Erythroblast (primary cell): ENCODE measurements at regions not wholly inside any gene's neighbourhood (a gene's known extent, or its start where the extent isn't known, plus 50 kb on each side); places are given as distances from the start of the nearest gene placed in this dataset.

ENCODE experiments used
- DNase-seq, 2 experiments: peaks; one replicate each; lab custom pipeline; 2025; lab: John Stamatoyannopoulos, UW
- GATA1 ChIP-seq: IDR thresholded peaks from 2 replicates; pipeline ENCODE4 v1.6.1; 2011; ENCODE audit warnings: low read depth, mild to moderate bottlenecking, control low read depth, low read length, moderate library complexity
- POLR2A ChIP-seq: IDR thresholded peaks from 2 replicates; pipeline ENCODE4 v1.6.1; 2011; ENCODE audit warnings: mild to moderate bottlenecking, low read length

GRCh38 chr7:96638669-96639068 is 71.0 kb downstream of the SEM1 start:
- TF ChIP-seq GATA1 (no peak), POLR2A (no peak)
- DNase-seq = no peak

DNA sequence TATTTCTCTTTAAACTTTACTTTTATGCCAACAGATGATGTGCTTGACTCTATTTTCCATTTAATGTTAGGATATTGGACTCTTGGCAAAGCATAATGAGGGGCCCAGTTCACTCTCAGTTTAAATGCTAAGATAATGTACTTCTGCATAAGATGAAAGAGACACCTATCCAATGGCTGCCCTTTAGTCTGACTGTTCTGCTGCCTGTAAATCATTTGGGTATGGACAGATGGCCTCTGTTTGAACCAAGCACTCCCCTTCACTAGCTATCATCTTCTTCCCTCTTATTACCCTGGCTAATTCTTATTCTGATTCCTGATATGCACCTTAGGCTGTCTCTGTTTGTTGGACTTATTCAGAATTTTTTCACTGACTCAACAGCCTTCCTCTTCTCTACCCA is 72.1 kb downstream of the SEM1 start:
- DNase-seq = no peak
- TF ChIP-seq POLR2A (no peak), GATA1 (no peak)

GRCh38 chr7:96636979-96637378 is 72.7 kb downstream of the SEM1 start:
- TF ChIP-seq GATA1 (no peak), POLR2A (no peak)
- no peak for DNase-seq

- no peak for DNase-seq
- TF ChIP-seq GATA1 = no peak
- TF ChIP-seq POLR2A = no peak
Measured at GRCh38 chr7:96636342-96636860, 73.2 kb downstream of the SEM1 start.

DNA sequence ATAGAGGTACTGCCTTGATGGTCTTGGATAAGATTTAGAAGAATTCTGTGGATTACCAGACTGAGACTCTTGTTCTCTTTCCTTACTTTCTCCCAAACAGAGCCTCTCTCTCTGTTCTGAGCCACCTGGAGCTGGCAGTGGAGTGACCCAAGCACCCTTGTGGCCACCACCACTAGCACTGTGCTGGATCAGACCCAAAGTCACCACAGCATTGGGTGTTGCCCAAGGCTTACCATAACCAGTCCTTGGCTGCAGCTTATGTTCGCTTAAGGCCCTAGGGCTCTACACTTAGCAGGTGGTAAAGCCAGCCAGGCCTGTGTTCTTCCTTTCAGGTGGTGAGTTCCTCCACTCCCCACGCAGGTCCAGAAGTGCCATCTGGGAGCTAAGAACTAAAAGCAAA is 79.8 kb downstream of the SEM1 start:
- no peak for DNase-seq
- TF ChIP-seq GATA1 = no peak
- no peak for TF ChIP-seq POLR2A

- DNase-seq = no peak
- TF ChIP-seq POLR2A = no peak
- no peak for TF ChIP-seq GATA1
Measured at GRCh38 chr7:96624954-96625353, 84.7 kb downstream of the SEM1 start.

DNA sequence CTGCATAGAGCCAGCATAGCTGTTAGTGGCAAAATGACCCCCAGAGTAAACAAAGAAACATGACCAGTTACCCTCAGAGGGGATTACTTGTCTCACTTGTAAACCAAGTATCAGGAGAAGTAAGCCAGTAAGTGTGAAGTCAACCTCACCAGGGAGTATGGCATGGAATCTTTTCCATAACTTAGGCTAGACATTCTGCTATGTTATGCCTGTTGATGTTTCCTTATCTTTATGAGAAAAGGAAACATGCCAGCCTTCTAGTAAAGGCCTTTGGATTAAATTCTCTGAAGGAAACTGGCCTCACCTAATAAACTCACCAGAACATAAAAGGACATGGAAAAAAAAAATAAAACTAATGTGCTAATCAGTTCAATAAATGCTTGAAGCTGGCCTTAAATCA is 87.7 kb downstream of the SEM1 start:
- DNase-seq = no peak
- TF ChIP-seq POLR2A = no peak
- no peak for TF ChIP-seq GATA1

GRCh38 chr7:96614154-96614867 is 95.3 kb downstream of the SEM1 start:
- no peak for DNase-seq
- TF ChIP-seq GATA1 = no peak

GRCh38 chr7:96612034-96612433 is 97.6 kb downstream of the SEM1 start:
- no peak for TF ChIP-seq GATA1
- no peak for DNase-seq

GRCh38 chr7:96605045-96605716 is 104.5 kb downstream of the SEM1 start:
- TF ChIP-seq POLR2A (no peak), GATA1 (no peak)
- no peak for DNase-seq

DNA sequence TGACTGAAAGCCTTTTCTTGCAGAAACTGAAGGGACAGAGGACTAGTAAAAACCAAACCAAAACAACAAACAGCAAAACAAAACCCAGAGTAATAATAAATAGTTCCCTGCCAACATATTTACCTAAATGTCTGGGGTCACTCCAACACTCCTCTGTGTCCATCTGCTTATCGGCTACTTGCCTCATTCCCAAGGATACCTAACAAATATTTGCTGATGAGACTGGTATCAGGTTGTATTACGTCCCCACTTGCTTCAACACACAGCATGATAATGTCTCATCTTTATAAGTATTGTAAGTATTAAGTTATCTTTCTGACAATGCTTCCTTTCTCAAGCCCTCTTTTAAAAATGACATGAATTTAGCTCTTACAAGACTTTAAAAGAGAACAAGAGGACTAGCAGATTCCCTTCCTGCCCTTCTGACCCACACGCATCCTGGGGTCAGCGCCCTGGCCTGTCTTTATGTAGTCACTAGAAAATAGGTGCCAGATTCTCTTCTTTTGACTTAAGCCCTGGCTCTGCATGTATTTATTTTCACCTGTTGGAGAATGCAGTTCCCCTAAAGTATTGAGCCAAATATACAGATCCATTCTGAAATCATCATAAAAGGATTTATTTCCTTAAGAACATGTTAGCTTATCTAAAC is 110.2 kb downstream of the SEM1 start:
- no peak for TF ChIP-seq GATA1
- no peak for TF ChIP-seq POLR2A
- DNase-seq = no peak

DNA sequence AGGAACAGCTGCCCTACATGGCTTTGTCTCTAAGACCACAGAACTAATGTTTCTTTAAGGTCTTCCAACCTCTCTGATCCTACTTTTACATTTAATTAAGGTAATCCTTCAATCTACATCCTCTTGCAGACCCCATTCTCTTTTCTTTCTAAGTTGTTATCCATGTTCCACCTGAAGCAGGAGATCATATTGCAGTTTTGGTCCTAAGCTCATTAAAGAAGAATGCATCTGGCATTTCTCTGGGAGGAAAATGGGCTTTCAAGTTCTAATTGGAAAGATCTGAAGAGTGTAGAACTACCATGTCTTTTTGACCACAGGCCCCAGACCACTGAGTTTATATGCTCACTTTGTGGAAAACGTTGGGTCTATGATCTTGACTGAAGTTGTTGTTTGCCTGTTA is 111.2 kb downstream of the SEM1 start:
- TF ChIP-seq POLR2A (no peak), GATA1 (no peak)
- DNase-seq = no peak

GRCh38 chr7:96596120-96596826 is 113.4 kb downstream of the SEM1 start:
- TF ChIP-seq GATA1 (no peak), POLR2A (no peak)
- peak; percentile 1 to 3 for DNase-seq
